Naive thymus-derived CD8-positive, alpha-beta T cell (primary cell): ENCODE measurements at regions not wholly inside any gene's neighbourhood (a gene's known extent, or its start where the extent isn't known, plus 50 kb on each side); places are given as distances from the start of the nearest gene placed in this dataset.

Experiments used
- ATAC-seq, 2 donors: fragments of 150-1000 bp; cut with Tn5 transposase in 1 of 2; sonication (Bioruptor Pico), chemical (Tn5 transposase) in 1 of 2; 1 replicate in 1 of 2; 2 replicates in 1 of 2; pipeline ENCODE4 v1.10.0; 2021; ENCODE audit warnings: mild to moderate bottlenecking in 2 of 2, moderate library complexity in 2 of 2
- POLR2A ChIA-PET: fragments of 350-600 bp; sonication (Branson Sonifier 250); formaldehyde crosslinking; loops from one replicate; lab custom pipeline; 2021; ENCODE audit warnings: antibody characterized with exemption; lab: Charles Lee
- DNase-seq, 10 donors: peaks; one replicate each; pipeline versions ENCODE4 v3.0.0 to v3.0.0-alpha.2; 2020 to 2022
- H3K27ac Mint-ChIP-seq, 10 donors: one replicate each; pipeline ENCODE4 v1.8.0; 2020 to 2022; ENCODE audit warnings: mild to moderate bottlenecking in 10 of 10, mixed read lengths in 10 of 10, moderate library complexity in 4 of 10, inconsistent platforms in 1 of 10
- H3K27me3 Mint-ChIP-seq, 5 donors: one replicate each; pipeline ENCODE4 v1.8.0; 2021 to 2022; ENCODE audit warnings: mixed read lengths in 5 of 5
- H3K36me3 Mint-ChIP-seq, 3 donors: one replicate each; pipeline ENCODE4 v1.8.0; 2020 to 2022; ENCODE audit warnings: mixed read lengths in 3 of 3, mild to moderate bottlenecking in 2 of 3, inconsistent platforms in 1 of 3
- H3K4me1 Mint-ChIP-seq, 4 donors: one replicate each; pipeline ENCODE4 v1.8.0; 2021 to 2022; ENCODE audit warnings: mixed read lengths in 4 of 4
- H3K4me3 Mint-ChIP-seq, 10 donors: one replicate each; pipeline ENCODE4 v1.8.0; 2020 to 2022; ENCODE audit warnings: mild to moderate bottlenecking in 10 of 10, mixed read lengths in 10 of 10, moderate library complexity in 6 of 10, inconsistent platforms in 1 of 10
- H3K9me3 Mint-ChIP-seq, 9 donors: one replicate each; pipeline ENCODE4 v1.8.0; 2020 to 2022; ENCODE audit warnings: mixed read lengths in 9 of 9, mild to moderate bottlenecking in 3 of 9, inconsistent platforms in 1 of 9, moderate library complexity in 1 of 9

DNA sequence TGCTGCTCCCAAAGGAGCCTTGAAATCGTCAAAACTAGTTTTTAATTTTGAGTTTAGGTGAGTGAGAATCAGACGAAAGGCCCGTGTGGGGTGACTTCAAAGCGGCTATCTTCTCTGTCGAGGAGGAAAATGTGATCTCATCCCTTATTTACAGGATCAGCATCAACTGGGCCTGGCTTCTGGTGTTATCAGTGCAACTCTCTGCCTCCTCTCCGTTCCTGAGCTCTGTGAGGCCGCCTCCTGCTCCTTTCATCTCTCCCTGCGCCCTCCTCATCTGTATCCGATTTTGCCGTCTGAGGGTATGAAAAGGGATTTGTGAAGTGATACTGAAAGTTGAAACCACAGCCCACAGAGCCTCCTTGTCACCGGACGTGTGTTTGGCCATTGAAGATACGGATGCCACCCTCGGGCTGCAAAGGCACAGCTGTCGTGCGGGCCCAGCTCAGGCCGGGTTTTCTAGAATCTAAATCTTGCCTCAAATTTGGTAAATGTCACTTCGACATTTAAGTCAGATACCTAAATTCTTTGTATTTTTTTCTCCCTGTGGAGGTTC lies 408.7 kb upstream of the ADARB2 start:
- Mint-ChIP-seq H3K36me3 (no peaks in the 10 kb centered on the region), H3K27me3 (peaks cover 2 to 29% (median 2%) of the 10 kb centered on the region in 5 donors), H3K4me3 (no peak overlapping the region), H3K4me1 (no peaks in the 10 kb centered on the region), H3K27ac (no peak overlapping the region), H3K9me3 (no peaks in the 10 kb centered on the region)
- POLR2A ChIA-PET: no interaction called here
- ATAC-seq (no peak), DNase-seq (no peak)

DNA sequence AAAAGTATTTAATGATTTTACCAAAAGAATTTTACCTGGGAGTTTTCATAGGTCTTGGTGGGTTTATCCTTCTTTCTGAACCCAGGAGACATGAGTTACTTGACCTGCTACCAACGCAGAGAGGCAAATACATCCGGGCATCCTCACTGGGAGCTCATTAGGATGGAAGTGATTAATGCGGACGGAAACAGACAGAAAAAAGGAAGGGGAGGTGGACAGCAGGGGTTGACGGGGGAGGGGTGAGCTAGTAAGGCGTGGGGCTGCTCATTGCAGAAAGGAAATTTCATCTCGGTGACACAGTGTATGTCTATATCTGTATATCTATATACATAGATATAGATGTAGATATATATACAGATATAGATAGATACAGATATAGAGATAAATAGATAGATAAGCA lies 408.2 kb upstream of the ADARB2 start:
- Mint-ChIP-seq H3K4me1 (no peaks in the 10 kb centered on the region), H3K9me3 (no peaks in the 10 kb centered on the region), H3K27me3 (peaks cover 0 to 29% (median 2%) of the 10 kb centered on the region in 5 donors), H3K36me3 (no peaks in the 10 kb centered on the region), H3K4me3 (no peak overlapping the region), H3K27ac (peak overlapping the region in 1 of 10 donors; percentile 28)
- POLR2A ChIA-PET: no interaction called here
- DNase-seq: no peak
- ATAC-seq: no peak

DNA sequence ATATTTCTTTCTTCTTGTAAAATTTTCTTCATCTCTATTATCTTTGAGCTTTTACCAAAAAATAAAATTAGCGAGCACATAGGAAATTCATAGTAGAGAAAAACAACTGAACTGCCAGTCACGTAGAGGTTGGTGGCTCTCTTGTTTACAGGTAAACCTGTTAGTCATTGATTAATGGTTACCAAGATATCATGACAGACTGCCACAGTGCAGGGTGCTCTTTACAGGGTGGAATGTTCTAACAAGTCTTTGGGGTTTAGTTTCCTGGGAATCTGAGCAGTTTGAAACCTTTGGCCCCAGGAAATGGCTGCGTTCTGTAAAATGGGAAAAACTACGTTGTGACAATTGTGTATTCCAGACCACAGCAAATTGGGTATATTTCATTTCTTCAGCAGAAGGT lies 407.3 kb upstream of the ADARB2 start:
- ATAC-seq: no peak
- H3K27ac Mint-ChIP-seq: no peak overlapping the region
- POLR2A ChIA-PET: no interaction called here
- H3K36me3 Mint-ChIP-seq: no peaks in the 10 kb centered on the region
- H3K4me1 Mint-ChIP-seq: no peaks in the 10 kb centered on the region
- H3K27me3 Mint-ChIP-seq: peaks cover 0 to 29% (median 2%) of the 10 kb centered on the region in 5 donors
- no peak for DNase-seq
- H3K9me3 Mint-ChIP-seq: no peaks in the 10 kb centered on the region
- no peak overlapping the region for H3K4me3 Mint-ChIP-seq

DNA sequence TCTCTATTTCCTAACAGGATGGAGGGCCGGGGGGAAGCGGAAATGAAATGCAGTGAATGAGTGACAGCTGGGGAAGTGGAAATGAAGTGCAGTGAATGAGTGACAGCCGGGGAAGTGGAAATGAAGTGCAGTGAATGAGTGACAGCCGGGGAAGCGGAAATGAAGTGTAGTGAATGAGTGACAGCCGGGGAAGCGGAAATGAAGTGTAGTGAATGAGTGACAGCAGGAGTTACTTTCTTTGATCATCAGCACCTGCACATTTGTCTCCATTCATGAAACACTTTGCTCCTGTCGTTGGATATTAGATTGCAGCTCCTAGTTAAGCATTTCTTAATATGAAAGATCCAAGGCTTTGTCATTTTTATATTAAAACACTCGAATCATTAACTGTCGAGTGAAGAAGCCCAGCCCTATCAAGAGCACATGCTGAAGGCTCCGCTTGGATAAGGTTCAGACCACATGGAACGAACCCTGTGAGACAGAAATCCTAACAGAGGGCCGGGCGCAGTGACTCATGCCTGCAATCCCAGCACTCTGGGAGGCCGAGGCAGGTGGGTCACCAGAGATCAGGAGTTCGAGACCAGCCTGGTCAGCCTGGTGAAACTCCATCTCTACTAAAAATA lies 406.0 kb upstream of the ADARB2 start:
- Mint-ChIP-seq H3K27me3 (peaks cover 0 to 20% (median 2%) of the 10 kb centered on the region in 5 donors), H3K36me3 (no peaks in the 10 kb centered on the region), H3K4me3 (no peak overlapping the region), H3K27ac (no peak overlapping the region), H3K9me3 (no peaks in the 10 kb centered on the region), H3K4me1 (no peaks in the 10 kb centered on the region)
- DNase-seq (no peak), ATAC-seq (no peak)
- POLR2A ChIA-PET: no interaction called here

DNA sequence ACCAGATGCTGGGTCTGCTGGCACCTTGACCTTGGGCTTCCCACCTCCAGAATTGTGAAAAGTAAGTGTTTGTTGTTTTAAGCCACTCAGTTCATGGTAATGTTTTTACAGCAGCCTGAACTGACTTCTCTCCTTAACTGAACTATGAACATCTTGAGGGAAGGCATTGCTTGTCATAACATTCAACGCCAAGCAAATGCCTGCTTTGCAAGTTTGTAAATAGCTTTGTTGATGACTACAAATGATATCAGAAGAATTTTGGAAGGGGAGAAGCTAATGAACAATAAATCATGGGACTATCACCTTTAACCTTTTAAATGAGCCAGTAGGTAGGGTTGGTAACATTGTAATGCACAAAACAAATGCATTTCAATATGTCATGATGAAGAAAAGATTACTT lies 402.4 kb upstream of the ADARB2 start:
- Mint-ChIP-seq H3K4me3 (no peak overlapping the region), H3K27ac (peak overlapping the region in 1 of 10 donors; percentile 11)

DNA sequence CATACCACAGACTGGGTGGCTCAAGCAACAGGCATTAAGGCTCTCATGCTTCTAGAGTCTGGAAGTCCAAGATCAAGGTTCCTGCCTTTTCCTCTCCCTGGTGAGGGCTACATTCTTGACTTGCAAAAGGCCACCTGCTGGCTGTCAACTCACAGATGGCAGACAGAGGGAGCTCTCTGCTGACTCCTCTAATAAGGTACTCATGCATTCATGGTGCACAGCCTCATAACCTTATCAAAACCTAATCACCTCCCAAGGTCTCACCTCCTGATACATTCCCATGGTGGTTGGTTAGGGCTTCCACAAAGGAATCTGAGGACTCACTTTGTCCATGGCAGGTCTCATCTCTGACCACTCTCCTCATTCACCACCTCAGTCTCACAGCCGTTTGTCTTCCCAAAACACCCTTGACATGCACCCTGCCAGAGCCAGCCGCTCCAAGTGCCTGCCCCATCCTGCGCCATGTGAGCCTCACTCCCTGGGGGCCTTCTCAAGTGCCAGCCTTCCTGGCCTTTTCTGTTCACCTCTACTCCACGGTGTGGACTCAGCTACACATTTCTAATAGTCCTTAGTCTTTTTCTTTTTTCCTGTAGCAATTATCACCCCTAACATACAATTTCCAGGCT lies 400.3 kb upstream of the ADARB2 start:
- no peak for ATAC-seq
- Mint-ChIP-seq H3K36me3 (no peaks in the 10 kb centered on the region), H3K27ac (no peak overlapping the region), H3K4me3 (no peak overlapping the region), H3K27me3 (peaks cover 0 to 13% (median 0%) of the 10 kb centered on the region in 5 donors), H3K4me1 (no peaks in the 10 kb centered on the region), H3K9me3 (peaks cover 0 to 3% (median 0%) of the 10 kb centered on the region in 9 donors)
- DNase-seq: no peak
- POLR2A ChIA-PET: no interaction called here

More for the DNA sequence above, 402.4 kb upstream of the ADARB2 start:
- H3K9me3 Mint-ChIP-seq: peaks cover 0 to 2% (median 0%) of the 10 kb centered on the region in 9 donors
- POLR2A ChIA-PET: no interaction called here
- no peak for ATAC-seq
- peaks cover 0 to 17% (median 0%) of the 10 kb centered on the region in 5 donors for H3K27me3 Mint-ChIP-seq
- no peak for DNase-seq
- no peaks in the 10 kb centered on the region for H3K36me3 Mint-ChIP-seq
- H3K4me1 Mint-ChIP-seq: no peaks in the 10 kb centered on the region

DNA sequence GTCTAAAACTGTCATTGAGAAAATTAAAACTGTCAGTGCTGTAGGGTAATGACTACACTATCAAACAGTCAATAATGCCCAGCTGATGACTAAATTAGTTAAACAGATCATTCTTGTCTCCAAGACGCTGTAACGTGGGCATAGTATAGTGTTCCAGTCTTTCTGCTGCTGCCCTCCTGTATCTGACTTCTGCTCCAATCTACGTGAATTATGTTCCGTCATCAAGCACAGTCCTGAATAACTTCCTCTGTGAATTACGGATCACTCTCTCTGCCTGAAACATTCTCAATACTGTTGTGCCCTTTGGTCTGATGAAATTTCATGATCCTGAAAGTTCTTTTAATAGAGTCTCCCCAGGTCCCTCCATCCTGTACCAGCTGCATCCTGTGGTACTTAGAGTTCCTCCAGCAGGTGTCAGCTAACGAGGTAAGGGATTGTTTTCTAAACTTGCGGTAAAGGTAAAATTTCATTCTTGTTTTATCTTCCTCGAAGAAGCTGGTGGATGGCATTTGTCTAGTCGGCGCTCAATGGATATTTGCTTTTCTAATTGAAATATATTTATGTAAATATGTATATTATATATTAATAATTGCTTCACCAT lies 393.5 kb upstream of the ADARB2 start:
- Mint-ChIP-seq H3K4me1 (no peaks in the 10 kb centered on the region), H3K9me3 (peaks cover 0 to 3% (median 0%) of the 10 kb centered on the region in 9 donors), H3K36me3 (no peaks in the 10 kb centered on the region), H3K4me3 (no peak overlapping the region), H3K27me3 (peaks cover 0 to 15% (median 7%) of the 10 kb centered on the region in 5 donors), H3K27ac (no peak overlapping the region)
- POLR2A ChIA-PET: no interaction called here
- DNase-seq (no peak), ATAC-seq (no peak)

DNA sequence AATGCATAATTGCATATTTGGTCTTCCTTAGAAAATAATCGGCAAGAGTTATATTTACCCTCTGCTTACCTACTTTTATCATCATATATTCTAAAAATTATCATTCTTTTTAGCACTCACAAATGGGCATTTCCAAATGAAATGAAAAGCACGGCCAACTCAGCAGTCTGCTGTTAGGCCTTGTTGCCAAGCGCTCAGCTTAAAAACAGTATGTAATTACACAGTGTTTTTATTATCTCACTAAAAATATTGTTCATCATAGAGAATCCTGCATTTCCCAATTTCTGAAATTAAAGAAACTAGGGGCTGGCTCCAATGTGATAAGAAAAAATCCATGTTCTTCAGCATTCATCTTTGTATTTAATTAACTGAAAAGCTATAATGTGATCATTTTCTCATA lies 391.7 kb upstream of the ADARB2 start:
- no peaks in the 10 kb centered on the region for H3K4me1 Mint-ChIP-seq
- H3K9me3 Mint-ChIP-seq: peaks cover 0 to 3% (median 0%) of the 10 kb centered on the region in 9 donors
- DNase-seq (no peak), ATAC-seq (no peak)
- H3K36me3 Mint-ChIP-seq: no peaks in the 10 kb centered on the region
- H3K27me3 Mint-ChIP-seq: peaks cover 0 to 16% (median 7%) of the 10 kb centered on the region in 5 donors
- no peak overlapping the region for H3K4me3 Mint-ChIP-seq
- no peak overlapping the region for H3K27ac Mint-ChIP-seq
- POLR2A ChIA-PET: no interaction called here

DNA sequence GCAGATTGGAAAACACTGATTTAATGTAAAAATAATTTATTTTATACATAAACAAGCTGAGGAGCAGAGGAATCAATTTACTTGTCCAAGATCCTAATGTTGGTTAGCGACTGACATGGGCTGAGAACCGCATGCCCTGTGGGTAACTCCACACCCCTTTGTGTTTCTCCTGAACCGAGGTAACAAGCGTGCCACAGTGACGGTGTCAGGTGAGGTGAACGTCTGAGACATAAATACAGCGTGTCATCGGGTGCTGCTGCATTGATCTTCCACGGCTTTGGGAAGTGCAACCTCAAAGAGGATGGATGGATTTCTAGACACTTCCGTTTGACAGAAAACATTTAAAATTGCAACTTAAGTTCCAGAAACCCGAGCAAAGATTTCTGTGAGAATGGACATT lies 386.8 kb upstream of the ADARB2 start:
- Mint-ChIP-seq H3K27me3 (peaks cover 0 to 12% (median 2%) of the 10 kb centered on the region in 5 donors), H3K9me3 (no peaks in the 10 kb centered on the region), H3K4me1 (no peaks in the 10 kb centered on the region), H3K4me3 (no peak overlapping the region), H3K27ac (no peak overlapping the region), H3K36me3 (no peaks in the 10 kb centered on the region)
- DNase-seq: no peak
- no peak for ATAC-seq
- POLR2A ChIA-PET: no interaction called here

DNA sequence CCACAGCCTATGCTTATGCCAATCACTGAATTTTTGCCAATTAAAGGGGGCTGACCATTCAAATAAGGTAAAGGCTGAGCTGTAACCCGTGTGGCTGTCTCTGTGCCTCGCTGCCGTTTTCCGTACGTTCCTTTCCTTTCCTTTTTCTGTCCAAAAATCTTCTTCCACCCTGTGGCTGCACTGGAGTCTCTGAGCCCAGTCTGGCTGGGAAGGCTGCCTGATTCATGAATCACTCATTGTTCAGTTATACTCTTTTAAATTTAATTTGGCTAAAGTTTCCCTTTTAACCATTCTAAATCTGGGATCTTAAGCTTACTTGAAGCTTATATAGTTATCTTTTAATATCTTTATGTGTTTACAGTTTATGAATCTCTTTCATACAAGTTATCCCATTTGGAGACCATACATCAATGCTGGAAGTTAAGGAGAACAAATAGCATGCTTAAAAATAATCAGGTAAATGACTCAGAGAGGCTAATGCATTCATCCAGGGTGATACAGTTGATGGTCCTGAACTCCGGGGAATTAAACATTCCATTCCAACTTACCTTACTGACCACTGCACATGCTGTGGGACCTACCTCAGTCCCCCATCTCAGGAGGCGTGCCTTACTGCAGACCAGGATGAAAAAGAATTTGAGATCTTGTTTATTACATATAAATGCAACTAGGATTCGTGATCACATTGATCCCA lies 385.3 kb upstream of the ADARB2 start:
- no peaks in the 10 kb centered on the region for H3K9me3 Mint-ChIP-seq
- no peak for ATAC-seq
- H3K27me3 Mint-ChIP-seq: peaks cover 0 to 7% (median 2%) of the 10 kb centered on the region in 5 donors
- H3K36me3 Mint-ChIP-seq: no peaks in the 10 kb centered on the region
- no peak overlapping the region for H3K27ac Mint-ChIP-seq
- POLR2A ChIA-PET: no interaction called here
- no peaks in the 10 kb centered on the region for H3K4me1 Mint-ChIP-seq
- H3K4me3 Mint-ChIP-seq: no peak overlapping the region
- no peak for DNase-seq

DNA sequence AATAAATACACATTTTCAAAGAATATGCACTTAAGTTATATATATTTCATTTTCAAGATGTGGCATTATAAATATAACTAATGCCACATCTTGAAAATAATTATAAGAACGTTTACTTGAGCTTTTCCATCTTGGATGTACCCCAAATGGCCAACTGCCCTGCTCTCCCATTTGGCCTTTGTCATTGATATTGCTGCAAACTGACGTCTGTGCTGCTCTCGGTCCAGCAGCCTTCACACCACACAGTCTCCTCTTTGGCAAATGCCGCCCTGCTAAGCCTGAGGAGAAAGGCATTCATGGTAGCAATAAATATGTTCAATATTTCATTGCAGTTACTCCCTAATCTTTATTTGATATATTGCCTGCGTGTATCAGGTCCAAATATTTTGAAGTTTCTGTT lies 384.6 kb upstream of the ADARB2 start:
- Mint-ChIP-seq H3K27ac (no peak overlapping the region), H3K4me3 (no peak overlapping the region), H3K4me1 (no peaks in the 10 kb centered on the region), H3K36me3 (no peaks in the 10 kb centered on the region), H3K27me3 (peaks cover 0 to 13% (median 3%) of the 10 kb centered on the region in 5 donors), H3K9me3 (no peaks in the 10 kb centered on the region)
- POLR2A ChIA-PET: no interaction called here
- no peak for ATAC-seq
- DNase-seq: no peak

DNA sequence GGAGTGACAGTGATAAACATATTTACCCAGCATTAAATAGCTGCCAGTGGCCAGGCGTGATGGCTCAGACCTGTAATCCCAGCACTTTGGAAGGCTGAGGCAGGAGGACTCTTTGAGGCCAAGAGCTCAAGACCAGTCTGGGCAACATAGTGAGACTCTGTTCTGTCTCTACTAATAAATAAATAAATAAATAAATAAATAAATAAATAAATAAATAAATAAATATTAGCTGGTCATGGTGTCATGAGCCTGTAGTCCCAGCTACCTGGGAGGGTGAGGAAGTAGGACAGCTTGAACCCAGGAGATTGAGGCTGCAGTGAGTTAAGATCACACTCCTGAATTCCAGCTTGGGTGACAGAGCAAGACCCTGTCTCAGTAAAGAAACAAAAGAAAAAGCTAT lies 384.0 kb upstream of the ADARB2 start:
- Mint-ChIP-seq H3K27me3 (peaks cover 0 to 13% (median 3%) of the 10 kb centered on the region in 5 donors), H3K9me3 (no peaks in the 10 kb centered on the region), H3K36me3 (no peaks in the 10 kb centered on the region), H3K4me1 (no peaks in the 10 kb centered on the region), H3K4me3 (no peak overlapping the region), H3K27ac (no peak overlapping the region)
- DNase-seq (no peak), ATAC-seq (no peak)
- POLR2A ChIA-PET: no interaction called here

DNA sequence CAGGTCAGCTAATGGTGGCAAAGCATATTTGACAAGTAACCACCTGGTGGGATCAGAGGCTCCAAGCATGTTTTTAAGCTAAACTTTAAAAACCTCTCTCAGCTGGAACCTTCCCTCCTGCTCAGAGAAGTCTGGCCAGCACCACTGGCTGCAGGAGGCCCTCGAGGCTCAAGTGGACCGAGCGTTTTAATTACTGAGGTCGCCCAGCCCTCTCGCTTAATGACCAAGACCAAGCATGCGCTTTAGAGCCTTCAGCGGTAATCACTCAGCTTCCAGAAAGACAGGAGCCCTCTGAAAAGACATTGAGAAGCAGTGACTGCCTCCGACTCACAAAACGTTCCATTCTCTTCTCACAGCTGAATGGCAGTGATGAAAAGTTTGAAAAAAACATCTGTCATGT lies 383.4 kb upstream of the ADARB2 start:
- ATAC-seq (no peak), DNase-seq (no peak)
- Mint-ChIP-seq H3K4me3 (no peak overlapping the region), H3K27me3 (peaks cover 0 to 11% (median 3%) of the 10 kb centered on the region in 5 donors), H3K4me1 (no peaks in the 10 kb centered on the region), H3K27ac (no peak overlapping the region), H3K36me3 (no peaks in the 10 kb centered on the region), H3K9me3 (no peaks in the 10 kb centered on the region)
- POLR2A ChIA-PET: no interaction called here
